GM12878 (cell line): ENCODE measurements at regions not wholly inside any gene's neighbourhood (a gene's known extent, or its start where the extent isn't known, plus 50 kb on each side); places are given as distances from the start of the nearest gene placed in this dataset.

ENCODE experiments used
- ATAC-seq: fragments of 200-7000 bp; cut with Tn5 transposase; 3 replicates; pipeline ENCODE4 v1.9.1; 2020; ENCODE audit warnings: mild to moderate bottlenecking, moderate library complexity
- BruUV-seq: library from RNA; stranded (reverse); fragments of 400-500 nt; replicated peaks from 2 replicates; lab custom pipeline; 2021; lab: Mats Ljungman, UMichigan
- CTCF ChIA-PET: fragments of 300-600 bp; sonication (Branson Sonifier 250); formaldehyde crosslinking; extraction: SDS; loops from one replicate; lab custom pipeline; 2021; ENCODE audit warnings: inconsistent platforms; lab: Yijun Ruan, JAX
- POLR2A ChIA-PET: fragments of 350-600 bp; formaldehyde crosslinking; extraction: SDS; loops from one replicate; lab custom pipeline; 2021; ENCODE audit warnings: inconsistent platforms; lab: Charles Lee
- RAD21 ChIA-PET: fragments of 300-600 bp; sonication (Branson Sonifier 250); formaldehyde crosslinking; loops from one replicate; lab custom pipeline; 2023; ENCODE audit warnings: antibody characterized with exemption; ENCODE audit not compliant: unreplicated experiment; lab: Charles Lee
- SMC1A ChIA-PET: fragments of 300-600 bp; sonication (Branson Sonifier 250); formaldehyde crosslinking; loops from one replicate; lab custom pipeline; 2023; ENCODE audit not compliant: unreplicated experiment, uncharacterized antibody; lab: Charles Lee
- DNase-seq: peaks from one replicate; pipeline ENCODE4 v3.0.0-alpha.2; 2011; ENCODE audit warnings: low read depth, low spot score
- FAIRE-seq: peaks from 3 replicates; lab custom pipeline; 2011; peaks lifted over from hg19 to GRCh38; lab: Jason Lieb, UNC
- H2AFZ ChIP-seq: 2 replicates; pipeline ENCODE4 v1.6.0; 2011; ENCODE audit warnings: low read depth, low read length, control low read depth; ENCODE audit not compliant: control insufficient read depth
- H3K27ac ChIP-seq: 2 replicates; pipeline ENCODE4 v1.5.1; 2011; ENCODE audit warnings: control low read depth; ENCODE audit not compliant: control insufficient read depth, insufficient read depth
- H3K27me3 ChIP-seq, 2 experiments: replicated peaks in 1 of 2; 2 replicates each; pipeline versions ENCODE4 v1.6.0 to v1.6.1; 2011; ENCODE audit warnings: low read length in 1 of 2; ENCODE audit not compliant: control insufficient read depth in 2 of 2, insufficient read depth in 2 of 2
- H3K36me3 ChIP-seq, 2 experiments: 2 replicates each; pipeline ENCODE4 v1.5.1; 2011; ENCODE audit warnings: low read length in 1 of 2; ENCODE audit not compliant: control insufficient read depth in 2 of 2, insufficient read depth in 2 of 2
- H3K4me1 ChIP-seq: 2 replicates; pipeline ENCODE4 v1.6.1; 2011; ENCODE audit warnings: mild to moderate bottlenecking, low read length, moderate library complexity, mixed read lengths; ENCODE audit not compliant: control insufficient read depth, insufficient read depth
- H3K4me2 ChIP-seq: 2 replicates; pipeline ENCODE4 v1.6.0; 2011; ENCODE audit warnings: control low read depth; ENCODE audit not compliant: control insufficient read depth, insufficient read depth
- H3K4me3 ChIP-seq: fragments of 200-600 bp; sonication (generic); 2 replicates; pipeline ENCODE4 v1.5.1; 2016
- H3K79me2 ChIP-seq: 2 replicates; pipeline ENCODE4 v1.6.0; 2011; ENCODE audit warnings: low read length; ENCODE audit not compliant: control insufficient read depth, insufficient read depth
- H3K9ac ChIP-seq: 2 replicates; pipeline ENCODE4 v1.8.0; 2011; ENCODE audit warnings: low read length, control low read depth, mixed read lengths; ENCODE audit not compliant: control insufficient read depth, insufficient read depth
- H3K9me3 ChIP-seq: replicated peaks from 3 replicates; pipeline ENCODE4 v1.5.1; 2011; ENCODE audit warnings: mild to moderate bottlenecking, low read length; ENCODE audit not compliant: control insufficient read depth, insufficient read depth
- H4K20me1 ChIP-seq: 2 replicates; pipeline ENCODE4 v1.6.0; 2011; ENCODE audit not compliant: control insufficient read depth, insufficient read depth
- EED ChIP-seq: sonication (generic); IDR thresholded peaks from 2 replicates; pipeline ENCODE4 v1.6.1; 2016; ENCODE audit warnings: antibody characterized with exemption, low read depth
- IKZF2 ChIP-seq, 2 experiments: fragments of 450-650 bp; IDR thresholded peaks; 2 replicates each; pipeline ENCODE4 v1.6.1; 2017; ENCODE audit warnings: mild to moderate bottlenecking in 2 of 2, moderate library complexity in 2 of 2
- JUND ChIP-seq: IDR thresholded peaks from 2 replicates; pipeline ENCODE4 v1.6.1; 2012; ENCODE audit warnings: low read depth, mild to moderate bottlenecking, low read length, improper control_type of control experiment, moderate library complexity
- LARP7 ChIP-seq: fragments of 450-650 bp; IDR thresholded peaks from 2 replicates; pipeline ENCODE4 v1.6.1; 2017; ENCODE audit warnings: mild to moderate bottlenecking
- MTA2 ChIP-seq: fragments of 450-650 bp; IDR thresholded peaks from 2 replicates; pipeline ENCODE4 v1.6.1; 2016; ENCODE audit warnings: low read depth, mild to moderate bottlenecking, moderate library complexity
- NKRF ChIP-seq: fragments of 450-650 bp; conservative IDR thresholded peaks from 2 replicates; pipeline ENCODE4 v1.6.1; 2017; ENCODE audit warnings: mild to moderate bottlenecking, moderate library complexity
- NRF1 ChIP-seq: conservative IDR thresholded peaks from 2 replicates; pipeline ENCODE4 v1.6.1; 2011; ENCODE audit warnings: mild to moderate bottlenecking, low read depth, low read length, improper control_type of control experiment
- RAD21 ChIP-seq: IDR thresholded peaks from 2 replicates; pipeline ENCODE4 v1.6.1; 2011; ENCODE audit warnings: mild to moderate bottlenecking, low read depth, low read length, moderate library complexity; ENCODE audit not compliant: insufficient read depth
- RCOR1 ChIP-seq: conservative IDR thresholded peaks from 2 replicates; pipeline ENCODE4 v1.6.1; 2012; ENCODE audit warnings: low read depth, low read length, improper control_type of control experiment
- REST ChIP-seq: IDR thresholded peaks from 2 replicates; pipeline ENCODE4 v1.6.1; 2012; ENCODE audit warnings: mild to moderate bottlenecking, low read depth, low read length
- SMAD1 ChIP-seq: fragments of 450-650 bp; IDR thresholded peaks from 2 replicates; pipeline ENCODE4 v1.6.1; 2018; ENCODE audit warnings: mild to moderate bottlenecking, low read depth; ENCODE audit not compliant: partially characterized antibody
- STAT1 ChIP-seq: fragments of 450-650 bp; conservative IDR thresholded peaks from 2 replicates; pipeline ENCODE4 v1.6.1; 2014; ENCODE audit warnings: antibody characterized with exemption, mild to moderate bottlenecking
- SUPT20H ChIP-seq: IDR thresholded peaks from 2 replicates; pipeline ENCODE4 v1.6.1; 2011; ENCODE audit warnings: low read depth, mild to moderate bottlenecking, low read length, moderate library complexity, borderline replicate concordance; ENCODE audit not compliant: control insufficient read depth
- ZBTB4 ChIP-seq: fragments of 450-650 bp; formaldehyde crosslinking; IDR thresholded peaks from 2 replicates; pipeline ENCODE4 v1.4.0; 2022; ENCODE audit warnings: mild to moderate bottlenecking, moderate library complexity
- ZNF384 ChIP-seq: IDR thresholded peaks from 2 replicates; pipeline ENCODE4 v1.6.1; 2012; ENCODE audit warnings: low read depth, mild to moderate bottlenecking, low read length, improper control_type of control experiment, borderline replicate concordance
- WGBS: methylation state at CpG from one replicate; pipeline ENCODE4 v1.1.6; 2016; ENCODE audit warnings: low lambda C conversion rate; ENCODE audit not compliant: insufficient replicate concordance, insufficient coverage; ENCODE audit errors: missing lambda C conversion rate; 5-methylcytosine and 5-hydroxymethylcytosine counted together
- in situ Hi-C: fragments of 300-500 bp; cut with MboI; formaldehyde crosslinking; loops from 9 replicates; pipeline ENCODE4 v1.14.3; 2018; ENCODE audit warnings: mixed read lengths
- intact Hi-C: fragments of 100-400 bp; cut with micrococcal nuclease; formaldehyde crosslinking; loops from one replicate; pipeline ENCODE4 v1.14.2; 2022; ENCODE audit not compliant: unreplicated experiment

GRCh38 chr5:18068826-18069225 lies 434.6 kb downstream of the TAF11L14 start (continued):
- no peak for TF ChIP-seq EED

GRCh38 chr5:18069790-18070189 lies 435.5 kb downstream of the TAF11L14 start:
- Histone ChIP-seq H3K27ac (no peak overlapping the region), H3K27me3 (no peaks in the 10 kb centered on the region), H3K4me1 (no peaks in the 10 kb centered on the region), H3K9ac (no peak overlapping the region), H3K4me2 (no peak overlapping the region), H3K9me3 (no peaks in the 10 kb centered on the region), H3K36me3 (no peaks in the 10 kb centered on the region), H4K20me1 (no peaks in the 10 kb centered on the region), H3K79me2 (no peaks in the 10 kb centered on the region), H3K4me3 (no peak overlapping the region), H2AFZ (no peak overlapping the region)
- no TSS peak for BruUV-seq
- ATAC-seq, result no peak
- ChIA-PET RAD21 (no interaction called here), POLR2A (no interaction called here), SMC1A (no interaction called here), CTCF (interaction anchor here (0.6 kb wide), 1 partner anchor 85 kb away, joined by 3 read pairs; no protein-coding TSS in a partner anchor)
- no peak for DNase-seq
- in situ Hi-C loops (no loop called here), intact Hi-C loops (no loop called here)
- 56% methylated on average over 2 of the region's 2 CpGs for WGBS
- FAIRE-seq, result no peak
- TF ChIP-seq ZBTB4 (CRISPR knock-in tag) (no peak), JUND (no peak), RCOR1 (no peak), MTA2 (no peak), REST (no peak), LARP7 (no peak), IKZF2 (IDR thresholded peaks at IDR 0.05) (no peak), ZNF384 (no peak), SUPT20H (no peak), RAD21 (no peak), SMAD1 (no peak), NRF1 (no peak), NKRF (no peak), STAT1 (no peak)
